B cell (primary cell): ENCODE measurements at regions not wholly inside any gene's neighbourhood (a gene's known extent, or its start where the extent isn't known, plus 50 kb on each side); places are given as distances from the start of the nearest gene placed in this dataset.

Experiments
- CTCF ChIP-seq: fragments of 200-600 bp; IDR thresholded peaks from one replicate; pipeline ENCODE4 v1.8.0; 2022; ENCODE audit warnings: antibody characterized with exemption, mild to moderate bottlenecking
- EZH2 ChIP-seq: IDR thresholded peaks from 2 replicates; pipeline ENCODE4 v1.6.1; 2012; ENCODE audit warnings: borderline replicate concordance, low read depth, mild to moderate bottlenecking, moderate library complexity, low read length; ENCODE audit not compliant: insufficient read depth, poor library complexity, severe bottlenecking

GRCh38 chr4:176925962-176926361, 133.2 kb upstream of the VEGFC start:
- TF ChIP-seq CTCF, result no peak
- no peak for TF ChIP-seq EZH2
